K562 (cell line): ENCODE measurements at regions not wholly inside any gene's neighbourhood (a gene's known extent, or its start where the extent isn't known, plus 50 kb on each side); places are given as distances from the start of the nearest gene placed in this dataset.

Experiments
- ATAC-seq: fragments of 200-7000 bp; cut with Tn5 transposase; 3 replicates; pipeline ENCODE4 v1.9.1; 2020; ENCODE audit warnings: moderate library complexity
- BruUV-seq: library from RNA; stranded (reverse); fragments of 400-500 nt; replicated peaks from 2 replicates; lab custom pipeline; 2021; lab: Mats Ljungman, UMichigan
- CTCF ChIA-PET: fragments of 300-600 bp; formaldehyde crosslinking; extraction: SDS; loops from one replicate; lab custom pipeline; 2021; ENCODE audit warnings: low intra/inter-chr PET ratio; lab: Yijun Ruan, JAX
- POLR2A ChIA-PET: fragments of 300-600, 350-650 bp; sonication (Branson Sonifier 250); formaldehyde crosslinking; extraction: SDS; loops from one replicate; lab custom pipeline; 2021; ENCODE audit warnings: antibody characterized with exemption, inconsistent platforms; lab: Yijun Ruan, JAX
- DNase-seq, 4 experiments: peaks; one replicate each; pipeline versions ENCODE4 v3.0.0 to v3.0.0-alpha.2; 2011 to 2018; ENCODE audit warnings: low spot score in 3 of 4, mixed read lengths in 3 of 4; ENCODE audit errors: extremely low read depth in 1 of 4
- FAIRE-seq: peaks from 2 replicates; lab custom pipeline; 2011; peaks lifted over from hg19 to GRCh38; lab: Jason Lieb, UNC
- H2AFZ ChIP-seq: 2 replicates; pipeline ENCODE4 v1.6.0; 2011; ENCODE audit warnings: low read depth, low read length, control low read depth, inconsistent platforms
- H3K27ac ChIP-seq: fragments of 200-600 bp; 3 replicates; pipeline ENCODE4 v1.8.0; 2011; ENCODE audit warnings: low read depth, mild to moderate bottlenecking, control low read depth, inconsistent platforms, low read length, moderate library complexity, mixed read lengths; ENCODE audit errors: extremely low read depth
- H3K27me3 ChIP-seq, 2 experiments: fragments of 300-600 bp in 1 of 2; 2 replicates in 1 of 2; 3 replicates in 1 of 2; pipeline versions ENCODE4 v1.6.0 to v1.8.0; 2011; ENCODE audit warnings: inconsistent platforms in 2 of 2, low read length in 2 of 2, mild to moderate bottlenecking in 1 of 2, mixed read lengths in 1 of 2, moderate library complexity in 1 of 2; ENCODE audit not compliant: control insufficient read depth in 2 of 2, insufficient read depth in 2 of 2
- H3K36me3 ChIP-seq: fragments of 300-600 bp; 3 replicates; pipeline ENCODE4 v1.8.0; 2011; ENCODE audit warnings: mild to moderate bottlenecking, low read length, inconsistent platforms; ENCODE audit not compliant: control insufficient read depth, insufficient read depth
- H3K4me1 ChIP-seq, 2 experiments: fragments of 200-600 bp in 1 of 2; replicated peaks in 1 of 2; 2 replicates in 1 of 2; 3 replicates in 1 of 2; pipeline versions ENCODE4 v1.5.1 to v1.8.0; 2011; ENCODE audit warnings: inconsistent platforms in 2 of 2, low read length in 2 of 2, mild to moderate bottlenecking in 1 of 2, mixed read lengths in 1 of 2, moderate library complexity in 1 of 2; ENCODE audit not compliant: control insufficient read depth in 2 of 2, insufficient read depth in 2 of 2
- H3K4me2 ChIP-seq: 2 replicates; pipeline ENCODE4 v1.6.1; 2011; ENCODE audit warnings: low read length, control low read depth, inconsistent platforms, mixed read lengths; ENCODE audit not compliant: insufficient read depth
- H3K4me3 ChIP-seq: fragments of 200-600 bp; sonication (generic), shearing (Covaris generic); 2 replicates; pipeline ENCODE4 v1.5.1; 2016; ENCODE audit warnings: control low read depth, inconsistent platforms
- H3K79me2 ChIP-seq: fragments of 200-600 bp; 3 replicates; pipeline ENCODE4 v1.8.0; 2011; ENCODE audit warnings: low read length, inconsistent platforms; ENCODE audit not compliant: control insufficient read depth, insufficient read depth
- H3K9ac ChIP-seq, 2 experiments: 2 replicates each; pipeline versions ENCODE4 v1.6.0 to v1.6.1; 2011; ENCODE audit warnings: low read depth in 2 of 2, low read length in 2 of 2, control low read depth in 1 of 2, inconsistent platforms in 1 of 2, mild to moderate bottlenecking in 1 of 2, mixed read lengths in 1 of 2; ENCODE audit not compliant: insufficient read depth in 1 of 2
- H3K9me1 ChIP-seq: one replicate; pipeline ENCODE4 v1.6.0; 2011; ENCODE audit warnings: inconsistent platforms, mild to moderate bottlenecking, low read length, moderate library complexity; ENCODE audit not compliant: control insufficient read depth, insufficient read depth
- H3K9me3 ChIP-seq: replicated peaks from 2 replicates; pipeline ENCODE4 v1.5.1; 2011; ENCODE audit warnings: low read depth, low read length, inconsistent platforms; ENCODE audit not compliant: control insufficient read depth, insufficient read depth
- H4K20me1 ChIP-seq: replicated peaks from 2 replicates; pipeline ENCODE4 v1.6.1; 2011; ENCODE audit warnings: low read length, inconsistent platforms, mixed read lengths; ENCODE audit not compliant: control insufficient read depth, insufficient read depth
- EP400 ChIP-seq: fragments of 450-650 bp; IDR thresholded peaks from 2 replicates; pipeline ENCODE4 v1.6.1; 2017; ENCODE audit warnings: antibody characterized with exemption, mild to moderate bottlenecking, moderate library complexity
- FOSL1 ChIP-seq: fragments of 200-800 bp; sonication (Bioruptor generic); conservative IDR thresholded peaks from 2 replicates; pipeline ENCODE4 v1.6.1; 2016; ENCODE audit warnings: missing genetic modification characterization, missing compliant biosample characterization
- FOXA3 ChIP-seq, 2 experiments: fragments of 450-650 bp in 1 of 2; sonication (generic) in 1 of 2; formaldehyde crosslinking; IDR thresholded peaks in 1 of 2; conservative IDR thresholded peaks in 1 of 2; 2 replicates each; pipeline versions ENCODE4 v1.4.0 to v1.8.0; 2020 to 2022; ENCODE audit warnings: mild to moderate bottlenecking in 2 of 2, missing genetic modification reagents in 1 of 2
- HDAC3 ChIP-seq: fragments of 450-650 bp; IDR thresholded peaks from 2 replicates; pipeline ENCODE4 v1.6.1; 2018; ENCODE audit warnings: borderline replicate concordance, mild to moderate bottlenecking, moderate library complexity; ENCODE audit not compliant: partially characterized antibody
- NR3C1 ChIP-seq: sonication (generic); formaldehyde crosslinking; IDR thresholded peaks from 2 replicates; pipeline ENCODE4 v1.8.1; 2022; ENCODE audit warnings: missing genetic modification reagents
- TBL1XR1 ChIP-seq, 2 experiments: IDR thresholded peaks; 2 replicates each; pipeline ENCODE4 v1.6.1; 2012; ENCODE audit warnings: improper control_type of control experiment in 2 of 2, low read length in 2 of 2, mild to moderate bottlenecking in 1 of 2
- ZNF175 ChIP-seq: fragments of 200-800 bp; sonication (Bioruptor generic); IDR thresholded peaks from 2 replicates; pipeline ENCODE4 v1.6.1; 2016; ENCODE audit warnings: low read depth, mild to moderate bottlenecking, missing genetic modification characterization, missing compliant biosample characterization
- ZNF197 ChIP-seq: fragments of 200-800 bp; sonication (Bioruptor generic); IDR thresholded peaks from 2 replicates; pipeline ENCODE4 v1.6.1; 2016; ENCODE audit warnings: low read depth, missing genetic modification characterization, missing compliant biosample characterization
- ZNF316 ChIP-seq: fragments of 450-650 bp; IDR thresholded peaks from 2 replicates; pipeline ENCODE4 v1.6.1; 2016
- ZNF764 ChIP-seq: fragments of 250-450 bp; sonication (Bioruptor Pico); IDR thresholded peaks from 2 replicates; pipeline ENCODE4 v1.4.0; 2020; ENCODE audit warnings: low read depth, mild to moderate bottlenecking, moderate library complexity
- WGBS: fragments of 100-300 bp; shearing (Covaris generic); methylation state at CpG from one replicate; pipeline ENCODE4 v1.1.6; 2016; ENCODE audit warnings: low coverage, mixed read lengths; ENCODE audit not compliant: insufficient coverage; ENCODE audit errors: missing lambda C conversion rate; 5-methylcytosine and 5-hydroxymethylcytosine counted together
- in situ Hi-C: fragments of 300-500 bp; cut with MboI; formaldehyde crosslinking; loops from 4 replicates; pipeline ENCODE4 v1.15.0; 2018; ENCODE audit warnings: inconsistent platforms, mixed read lengths
- intact Hi-C: fragments of 100-400 bp; cut with micrococcal nuclease; formaldehyde crosslinking; loops from 2 replicates; pipeline ENCODE4 v1.14.2; 2022

DNA sequence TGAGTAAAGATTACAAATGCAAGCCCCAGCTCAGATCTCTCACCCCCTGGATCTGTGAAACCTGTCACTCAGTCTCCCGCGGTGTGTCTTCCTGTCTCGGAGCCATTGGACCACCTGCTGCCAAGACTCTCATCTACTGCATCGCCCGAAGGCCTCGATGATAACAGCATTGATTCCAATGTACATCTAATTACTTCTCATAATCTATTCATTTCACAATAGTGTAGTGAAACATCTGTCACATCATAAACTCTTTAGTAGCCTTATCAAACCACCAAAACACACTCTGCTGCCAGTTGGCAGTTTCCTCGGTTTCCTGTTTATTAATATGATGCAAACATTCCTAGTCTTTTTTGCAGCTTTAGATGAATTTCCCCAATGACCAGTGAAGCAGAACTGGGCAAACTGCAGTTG lies 220.3 kb downstream of the POU4F1 start (continued):
- TF ChIP-seq ZNF175 (CRISPR knock-in tag) = no peak
- TF ChIP-seq TBL1XR1 (IDR thresholded peaks at IDR 0.05; ENCODE audit: low read length in 2 of 2) = no peak
- no peak for TF ChIP-seq NR3C1 (CRISPR knock-in tag)
- no peak for TF ChIP-seq ZNF316
- no peak for TF ChIP-seq FOSL1 (tag)
- no peak for TF ChIP-seq EP400

DNA sequence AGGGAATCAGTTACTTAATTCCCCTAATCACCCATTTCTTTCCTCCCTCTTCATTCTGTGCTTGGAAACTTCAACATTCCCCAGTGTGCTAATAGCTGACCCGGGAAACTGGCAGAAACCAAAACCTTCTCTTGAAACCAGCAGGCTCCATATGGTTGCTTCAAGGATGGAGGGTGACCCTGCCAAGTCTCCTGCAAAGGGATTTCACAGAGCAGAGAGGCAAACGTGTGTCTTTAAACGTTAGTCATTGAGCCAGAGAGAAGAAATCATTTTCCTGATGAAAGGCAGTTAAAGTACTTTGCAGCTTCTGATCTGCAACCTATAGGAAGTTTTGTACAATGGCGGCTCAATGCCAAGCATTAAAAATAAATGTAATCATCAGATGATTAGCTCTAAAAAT lies 220.9 kb downstream of the POU4F1 start:
- 6% methylated on average over 3 of the region's 4 CpGs for WGBS
- no peaks in the 10 kb centered on the region for H3K9me1 ChIP-seq
- DNase-seq (no peak), FAIRE-seq (no peak), ATAC-seq (no peak)
- TF ChIP-seq ZNF197 (CRISPR knock-in tag) (no peak), FOXA3 (CRISPR knock-in tag; conservative IDR thresholded peaks at IDR 0.05 in 1 of 2, IDR thresholded peaks at IDR 0.05 in 1 of 2) (no peak), HDAC3 (no peak), ZNF764 (CRISPR knock-in tag) (no peak)
- H3K4me2 ChIP-seq = no peak overlapping the region
- no peak overlapping the region for H3K9ac ChIP-seq
- no peaks in the 10 kb centered on the region for H3K9me3 ChIP-seq
- intact Hi-C loops = no loop called here
- H2AFZ ChIP-seq = no peak overlapping the region
- H3K79me2 ChIP-seq = no peaks in the 10 kb centered on the region
- BruUV-seq = no TSS peak
- no peaks in the 10 kb centered on the region for H3K4me1 ChIP-seq
- POLR2A ChIA-PET = no interaction called here
- in situ Hi-C loops = no loop called here
- H3K36me3 ChIP-seq = no peaks in the 10 kb centered on the region
- no peaks in the 10 kb centered on the region for H3K27me3 ChIP-seq
- CTCF ChIA-PET = no interaction called here
- no peak overlapping the region for H3K27ac ChIP-seq
- H3K4me3 ChIP-seq = no peak overlapping the region
- no peaks in the 10 kb centered on the region for H4K20me1 ChIP-seq
